ENCODE measurements at regions not wholly inside any gene's neighbourhood (a gene's known extent, or its start where the extent isn't known, plus 50 kb on each side); places are given as distances from the start of the nearest gene placed in this dataset.

DNA sequence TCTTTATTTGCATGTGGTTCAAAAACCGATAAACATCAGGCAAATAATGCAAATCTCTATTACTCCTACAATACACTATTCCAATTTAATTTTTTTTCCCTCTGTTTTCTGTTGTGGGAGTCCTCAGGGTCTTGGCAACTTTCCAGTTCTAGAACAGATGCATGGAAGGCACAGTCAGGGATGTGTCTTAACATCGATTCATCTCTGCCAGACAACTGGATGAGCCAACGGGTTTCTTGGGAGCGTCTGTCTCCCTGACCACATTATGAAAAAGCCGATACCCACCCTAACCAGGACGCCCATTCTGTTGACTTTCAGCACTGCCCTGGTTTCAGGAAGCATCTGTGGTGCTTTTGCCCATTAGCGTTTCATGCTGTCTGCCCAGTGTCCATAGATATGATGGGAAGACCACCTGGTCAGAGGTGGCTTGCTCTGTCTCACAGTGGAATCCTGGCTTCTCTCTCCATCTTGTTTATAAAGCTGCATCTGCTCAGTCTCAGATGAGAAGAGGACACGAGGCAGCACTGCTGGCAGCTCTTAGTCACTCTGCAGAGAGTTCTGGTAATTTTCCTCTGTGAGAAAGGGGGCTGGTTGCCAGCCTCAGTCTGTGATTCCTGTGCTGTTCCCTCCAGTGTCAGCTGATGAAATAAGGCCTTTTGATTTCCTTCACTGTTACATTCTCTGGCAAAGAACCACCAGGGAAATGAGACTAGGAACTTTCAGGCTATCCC is 57.9 kb upstream of the KCNE4 start:
- no peak for TF ChIP-seq EZH2 (IDR thresholded peaks at IDR 0.05; ENCODE audit: low read length, missing control alignments)
- TF ChIP-seq, protein P1, sequence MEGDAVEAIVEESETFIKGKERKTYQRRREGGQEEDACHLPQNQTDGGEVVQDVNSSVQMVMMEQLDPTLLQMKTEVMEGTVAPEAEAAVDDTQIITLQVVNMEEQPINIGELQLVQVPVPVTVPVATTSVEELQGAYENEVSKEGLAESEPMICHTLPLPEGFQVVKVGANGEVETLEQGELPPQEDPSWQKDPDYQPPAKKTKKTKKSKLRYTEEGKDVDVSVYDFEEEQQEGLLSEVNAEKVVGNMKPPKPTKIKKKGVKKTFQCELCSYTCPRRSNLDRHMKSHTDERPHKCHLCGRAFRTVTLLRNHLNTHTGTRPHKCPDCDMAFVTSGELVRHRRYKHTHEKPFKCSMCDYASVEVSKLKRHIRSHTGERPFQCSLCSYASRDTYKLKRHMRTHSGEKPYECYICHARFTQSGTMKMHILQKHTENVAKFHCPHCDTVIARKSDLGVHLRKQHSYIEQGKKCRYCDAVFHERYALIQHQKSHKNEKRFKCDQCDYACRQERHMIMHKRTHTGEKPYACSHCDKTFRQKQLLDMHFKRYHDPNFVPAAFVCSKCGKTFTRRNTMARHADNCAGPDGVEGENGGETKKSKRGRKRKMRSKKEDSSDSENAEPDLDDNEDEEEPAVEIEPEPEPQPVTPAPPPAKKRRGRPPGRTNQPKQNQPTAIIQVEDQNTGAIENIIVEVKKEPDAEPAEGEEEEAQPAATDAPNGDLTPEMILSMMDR (conservative IDR thresholded peaks at IDR 0.05 in 1 of 2, IDR thresholded peaks at IDR 0.05 in 1 of 2; ENCODE audit: low read depth in 1 of 2, low read length in 2 of 2): no peak
- Histone ChIP-seq H3K27me3 (ENCODE audit: control insufficient read depth, insufficient read depth, low read length) (no peaks in the 10 kb centered on the region), H3K9ac (ENCODE audit: insufficient read depth, low read length) (no peak overlapping the region), H3K79me2 (ENCODE audit: control insufficient read depth, insufficient read depth, low read length) (no peaks in the 10 kb centered on the region), H3K36me3 (ENCODE audit: control insufficient read depth, insufficient read depth, low read length) (no peaks in the 10 kb centered on the region), H3K9me3 (ENCODE audit: control insufficient read depth, insufficient read depth, low read depth, low read length) (no peaks in the 10 kb centered on the region), H2AFZ (ENCODE audit: low read length) (peak overlapping the region; percentile 89), H4K20me1 (ENCODE audit: control insufficient read depth, extremely low read depth, insufficient read depth, low read length) (no peaks in the 10 kb centered on the region), H3K27ac (ENCODE audit: insufficient read depth, low read length) (peak overlapping the region; percentile 69), H3K4me3 (replicated peaks in 1 of 4; ENCODE audit: control extremely low read depth in 1 of 4, insufficient read depth in 1 of 4, low read depth in 3 of 4, low read length in 4 of 4) (peak overlapping the region in 1 of 4 experiments; percentile 28), H3K4me2 (ENCODE audit: extremely low read depth, insufficient read depth, low read length) (peak overlapping the region; percentile 85), H3K4me1 (ENCODE audit: control insufficient read depth, extremely low read depth, insufficient read depth, low read length) (peaks cover 6% of the 10 kb centered on the region)
- peak; percentile 91 to 98 for DNase-seq (ENCODE audit: low read depth in 2 of 2)

DNA sequence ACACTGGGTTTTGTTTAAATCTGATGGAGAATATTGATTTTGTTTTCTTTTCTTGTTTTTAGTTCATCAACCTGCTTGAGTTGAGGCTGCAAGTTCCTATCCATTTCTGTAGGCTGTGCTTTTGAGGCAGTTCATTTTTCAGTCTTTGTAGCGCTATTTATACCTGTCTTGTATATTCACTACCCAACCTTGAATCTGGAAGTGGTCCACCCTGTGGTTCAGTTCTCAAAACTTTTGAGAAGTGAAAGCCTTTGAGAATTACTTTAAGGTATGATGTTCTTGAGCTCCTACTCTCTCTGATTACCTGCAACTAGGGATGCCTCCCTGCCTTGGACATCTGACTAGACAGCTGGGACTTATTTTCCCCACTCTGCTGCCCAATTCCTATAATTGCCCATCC is 53.5 kb upstream of the KCNE4 start:
- Histone ChIP-seq H3K27ac (ENCODE audit: insufficient read depth, low read length) (no peak overlapping the region), H4K20me1 (ENCODE audit: control insufficient read depth, extremely low read depth, insufficient read depth, low read length) (no peaks in the 10 kb centered on the region), H3K4me1 (ENCODE audit: control insufficient read depth, extremely low read depth, insufficient read depth, low read length) (peaks cover 6% of the 10 kb centered on the region), H3K36me3 (ENCODE audit: control insufficient read depth, insufficient read depth, low read length) (no peaks in the 10 kb centered on the region), H3K27me3 (ENCODE audit: control insufficient read depth, insufficient read depth, low read length) (no peaks in the 10 kb centered on the region), H3K4me2 (ENCODE audit: extremely low read depth, insufficient read depth, low read length) (no peak overlapping the region), H2AFZ (ENCODE audit: low read length) (no peak overlapping the region), H3K9ac (ENCODE audit: insufficient read depth, low read length) (no peak overlapping the region), H3K9me3 (ENCODE audit: control insufficient read depth, insufficient read depth, low read depth, low read length) (no peaks in the 10 kb centered on the region), H3K79me2 (ENCODE audit: control insufficient read depth, insufficient read depth, low read length) (no peaks in the 10 kb centered on the region), H3K4me3 (replicated peaks in 1 of 4; ENCODE audit: control extremely low read depth in 1 of 4, insufficient read depth in 1 of 4, low read depth in 3 of 4, low read length in 4 of 4) (no peak overlapping the region)
- DNase-seq (ENCODE audit: low read depth in 2 of 2): no peak
- TF ChIP-seq EZH2 (IDR thresholded peaks at IDR 0.05; ENCODE audit: low read length, missing control alignments): no peak
- TF ChIP-seq, protein P1 (conservative IDR thresholded peaks at IDR 0.05 in 1 of 2, IDR thresholded peaks at IDR 0.05 in 1 of 2; ENCODE audit: low read depth in 1 of 2, low read length in 2 of 2): no peak

DNA sequence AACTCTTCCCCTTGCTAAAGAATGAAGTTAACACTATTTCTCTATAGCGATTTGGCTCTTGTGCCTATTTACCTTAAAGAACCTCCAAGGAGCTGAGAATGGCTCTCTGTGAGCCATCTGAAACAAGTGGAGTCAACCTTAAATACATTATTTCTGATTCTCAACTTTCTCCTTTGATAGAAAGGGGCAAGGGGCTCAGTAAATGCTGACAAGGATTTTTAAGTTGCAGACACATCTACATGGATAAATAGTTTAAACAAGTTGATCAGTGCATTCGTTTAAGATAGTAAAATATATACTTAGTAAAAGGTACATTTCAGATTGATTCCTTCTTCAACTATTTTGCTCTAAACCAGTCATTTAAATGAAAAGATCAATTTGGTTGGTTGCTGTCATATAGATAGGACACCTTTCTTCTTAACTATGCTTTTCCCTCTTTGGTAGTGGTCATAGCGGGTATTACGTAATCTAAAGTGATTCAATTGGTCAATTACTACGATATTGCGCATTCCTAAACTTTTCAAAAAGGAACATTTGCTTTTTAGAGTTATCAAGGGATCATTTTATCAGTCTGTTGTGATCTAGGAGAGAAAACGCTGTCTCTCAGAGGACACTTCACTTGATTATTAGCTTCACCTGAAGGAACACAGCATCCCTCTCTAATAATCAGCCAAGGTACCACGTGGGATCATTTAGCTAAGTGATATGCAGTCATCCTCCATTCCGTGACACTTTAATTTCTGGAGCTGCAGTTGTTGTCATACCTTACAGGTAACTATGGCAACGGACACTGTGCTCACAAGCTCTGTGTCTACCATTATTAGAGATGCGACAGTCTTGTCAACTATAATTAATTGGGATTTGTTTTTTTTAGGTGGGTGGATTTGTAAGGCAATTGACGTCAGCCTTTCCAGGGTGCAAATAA is 50.9 kb upstream of the KCNE4 start:
- no peaks in the 10 kb centered on the region for H4K20me1 ChIP-seq (ENCODE audit: control insufficient read depth, extremely low read depth, insufficient read depth, low read length)
- H3K27me3 ChIP-seq (ENCODE audit: control insufficient read depth, insufficient read depth, low read length): no peaks in the 10 kb centered on the region
- no peaks in the 10 kb centered on the region for H3K9me3 ChIP-seq (ENCODE audit: control insufficient read depth, insufficient read depth, low read depth, low read length)
- H3K4me3 ChIP-seq (replicated peaks in 1 of 4; ENCODE audit: control extremely low read depth in 1 of 4, insufficient read depth in 1 of 4, low read depth in 3 of 4, low read length in 4 of 4): no peak overlapping the region
- no peak overlapping the region for H3K27ac ChIP-seq (ENCODE audit: insufficient read depth, low read length)
- no peak overlapping the region for H3K9ac ChIP-seq (ENCODE audit: insufficient read depth, low read length)
- no peaks in the 10 kb centered on the region for H3K79me2 ChIP-seq (ENCODE audit: control insufficient read depth, insufficient read depth, low read length)
- H3K4me1 ChIP-seq (ENCODE audit: control insufficient read depth, extremely low read depth, insufficient read depth, low read length): no peaks in the 10 kb centered on the region
- no peak overlapping the region for H3K4me2 ChIP-seq (ENCODE audit: extremely low read depth, insufficient read depth, low read length)
- DNase-seq (ENCODE audit: low read depth in 2 of 2): peak in 1 of 2 donors; percentile 48
- no peaks in the 10 kb centered on the region for H3K36me3 ChIP-seq (ENCODE audit: control insufficient read depth, insufficient read depth, low read length)
- TF ChIP-seq, protein P1 (conservative IDR thresholded peaks at IDR 0.05 in 1 of 2, IDR thresholded peaks at IDR 0.05 in 1 of 2; ENCODE audit: low read depth in 1 of 2, low read length in 2 of 2): no peak
- TF ChIP-seq EZH2 (IDR thresholded peaks at IDR 0.05; ENCODE audit: low read length, missing control alignments): no peak
- H2AFZ ChIP-seq (ENCODE audit: low read length): no peak overlapping the region

Data from fibroblast of lung (primary cell).